Kidney (tissue), 13 donors: ENCODE measurements at regions not wholly inside any gene's neighbourhood (a gene's known extent, or its start where the extent isn't known, plus 50 kb on each side); places are given as distances from the start of the nearest gene placed in this dataset.

ENCODE experiments used
- DNase-seq, 5 donors: peaks; one replicate each; pipeline ENCODE4 v3.0.0-alpha.2; 2013 to 2020
- FAIRE-seq: peaks from 2 replicates; lab custom pipeline; 2012; peaks lifted over from hg19 to GRCh38; lab: Jason Lieb, UNC
- H3K27ac ChIP-seq, 2 donors: one replicate each; pipeline ENCODE4 v1.7.0; 2013; ENCODE audit warnings: low read depth in 2 of 2, low read length in 2 of 2, inconsistent platforms in 1 of 2
- H3K27me3 ChIP-seq: one replicate; pipeline ENCODE4 v1.7.1; 2013; ENCODE audit warnings: low read length, inconsistent platforms; ENCODE audit not compliant: control insufficient read depth, insufficient read depth
- H3K36me3 ChIP-seq, 3 donors: one replicate each; pipeline versions ENCODE4 v1.7.0 to v1.7.1; 2013; ENCODE audit warnings: low read length in 3 of 3, control low read depth in 1 of 3, inconsistent platforms in 1 of 3; ENCODE audit not compliant: insufficient read depth in 3 of 3, control insufficient read depth in 2 of 3
- H3K4me1 ChIP-seq, 3 donors: one replicate each; pipeline versions ENCODE4 v1.7.0 to v1.7.1; 2013; ENCODE audit warnings: low read length in 3 of 3, inconsistent platforms in 1 of 3, low read depth in 1 of 3; ENCODE audit not compliant: control insufficient read depth in 2 of 3, insufficient read depth in 2 of 3
- H3K4me3 ChIP-seq, 3 donors: one replicate each; pipeline versions ENCODE4 v1.7.0 to v1.8.1; 2013; ENCODE audit warnings: low read length in 3 of 3, control low read depth in 1 of 3, inconsistent platforms in 1 of 3
- H3K9ac ChIP-seq, 3 donors: one replicate each; pipeline versions ENCODE4 v1.7.0 to v1.7.1; 2013; ENCODE audit warnings: low read length in 3 of 3, control low read depth in 1 of 3, inconsistent platforms in 1 of 3
- H3K9me3 ChIP-seq, 3 donors: one replicate each; pipeline versions ENCODE4 v1.7.0 to v1.7.1; 2013; ENCODE audit warnings: low read length in 3 of 3, control low read depth in 1 of 3, inconsistent platforms in 1 of 3; ENCODE audit not compliant: control insufficient read depth in 2 of 3, insufficient read depth in 1 of 3
- intact Hi-C: fragments of 100-400 bp; cut with DNase I; formaldehyde crosslinking; loops from one replicate; pipeline ENCODE4 v1.11.1; 2022
- TF ChIP-seq, protein P1 (sequence below): IDR thresholded peaks from 3 replicates; pipeline ENCODE4 v1.5.1; 2012; ENCODE audit warnings: mild to moderate bottlenecking, moderate library complexity, borderline replicate concordance; ENCODE audit not compliant: insufficient read depth; ENCODE audit errors: extremely low read depth
- donor health status: control.
- donor health status: control.
- donor health status: control.
- donor health status: control.
- donor health status: control.
- donor health status: DM: yes; HTN: yes; CAD: no.
- donor health status: Normal renal cell carcinoma (clear cell type).

DNA sequence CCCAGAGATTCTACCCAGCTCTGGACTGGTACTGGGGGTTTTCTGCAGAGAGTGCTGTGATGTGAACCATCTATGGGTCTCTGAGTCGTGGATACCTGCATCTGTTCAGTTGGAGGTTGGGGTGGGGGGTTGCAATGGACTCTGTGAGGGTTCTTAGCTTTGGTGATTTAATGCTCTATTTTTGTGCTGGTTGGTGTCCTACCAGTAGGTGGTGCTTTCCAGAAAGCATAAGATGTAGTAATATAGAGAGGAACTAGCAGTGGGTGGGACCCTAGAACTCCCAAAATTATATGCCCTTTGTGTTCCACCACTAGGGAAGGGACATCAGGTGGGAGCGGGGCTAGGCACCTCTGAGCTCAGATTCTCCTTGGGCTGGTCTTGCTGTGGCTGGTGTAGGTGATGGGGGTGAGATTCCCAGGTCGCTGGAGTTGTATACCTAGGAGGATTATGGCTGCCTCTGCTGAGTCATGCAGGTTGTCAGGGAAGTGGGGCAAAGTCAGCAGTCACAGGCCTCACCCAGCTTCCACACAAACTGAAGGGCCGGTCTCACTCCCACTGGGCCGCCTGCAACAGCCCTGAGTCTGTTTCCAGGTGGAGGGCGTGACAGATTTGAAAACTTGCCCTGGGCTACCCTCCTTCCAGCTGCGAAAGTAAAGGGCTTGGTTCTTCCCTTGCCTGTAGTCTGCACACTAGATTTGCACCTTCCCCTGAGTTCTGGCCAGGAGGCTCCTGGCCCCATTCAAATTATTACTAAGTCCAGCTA is 573.0 kb upstream of the SLITRK1 start:
- TF ChIP-seq, protein P1, sequence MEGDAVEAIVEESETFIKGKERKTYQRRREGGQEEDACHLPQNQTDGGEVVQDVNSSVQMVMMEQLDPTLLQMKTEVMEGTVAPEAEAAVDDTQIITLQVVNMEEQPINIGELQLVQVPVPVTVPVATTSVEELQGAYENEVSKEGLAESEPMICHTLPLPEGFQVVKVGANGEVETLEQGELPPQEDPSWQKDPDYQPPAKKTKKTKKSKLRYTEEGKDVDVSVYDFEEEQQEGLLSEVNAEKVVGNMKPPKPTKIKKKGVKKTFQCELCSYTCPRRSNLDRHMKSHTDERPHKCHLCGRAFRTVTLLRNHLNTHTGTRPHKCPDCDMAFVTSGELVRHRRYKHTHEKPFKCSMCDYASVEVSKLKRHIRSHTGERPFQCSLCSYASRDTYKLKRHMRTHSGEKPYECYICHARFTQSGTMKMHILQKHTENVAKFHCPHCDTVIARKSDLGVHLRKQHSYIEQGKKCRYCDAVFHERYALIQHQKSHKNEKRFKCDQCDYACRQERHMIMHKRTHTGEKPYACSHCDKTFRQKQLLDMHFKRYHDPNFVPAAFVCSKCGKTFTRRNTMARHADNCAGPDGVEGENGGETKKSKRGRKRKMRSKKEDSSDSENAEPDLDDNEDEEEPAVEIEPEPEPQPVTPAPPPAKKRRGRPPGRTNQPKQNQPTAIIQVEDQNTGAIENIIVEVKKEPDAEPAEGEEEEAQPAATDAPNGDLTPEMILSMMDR: no peak
- H3K4me3 ChIP-seq: no peak overlapping the region
- no peak overlapping the region for H3K9ac ChIP-seq
- DNase-seq (no peak), FAIRE-seq (no peak)
- no peaks in the 10 kb centered on the region for H3K9me3 ChIP-seq
- H3K4me1 ChIP-seq: no peaks in the 10 kb centered on the region
- no peak overlapping the region for H3K27ac ChIP-seq
- H3K27me3 ChIP-seq: no peaks in the 10 kb centered on the region
- H3K36me3 ChIP-seq: no peaks in the 10 kb centered on the region
- intact Hi-C loops: no loop called here

DNA sequence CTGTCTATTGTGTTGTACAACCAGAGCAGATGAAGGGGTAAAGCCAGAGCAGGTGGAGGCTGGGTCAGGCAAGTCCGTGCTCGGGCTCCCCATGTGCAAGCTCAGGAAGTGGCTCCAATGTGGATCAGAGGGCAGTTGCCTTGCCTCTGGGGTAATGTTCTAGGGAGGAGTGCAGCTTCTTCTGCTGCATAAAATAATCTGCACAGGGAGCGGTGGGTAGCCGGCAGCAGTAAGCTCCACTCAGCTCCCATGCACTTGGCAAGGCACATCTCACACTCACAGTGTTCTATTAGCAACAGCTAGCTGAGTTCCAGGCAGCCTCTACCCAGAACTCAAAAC is 565.3 kb upstream of the SLITRK1 start:
- Histone ChIP-seq H3K4me3 (no peak overlapping the region), H3K9me3 (no peaks in the 10 kb centered on the region), H3K36me3 (no peaks in the 10 kb centered on the region), H3K9ac (no peak overlapping the region), H3K27me3 (no peaks in the 10 kb centered on the region), H3K4me1 (no peaks in the 10 kb centered on the region), H3K27ac (no peak overlapping the region)
- DNase-seq (no peak), FAIRE-seq (no peak)
- intact Hi-C loops: no loop called here
- TF ChIP-seq, protein P1: no peak

DNA sequence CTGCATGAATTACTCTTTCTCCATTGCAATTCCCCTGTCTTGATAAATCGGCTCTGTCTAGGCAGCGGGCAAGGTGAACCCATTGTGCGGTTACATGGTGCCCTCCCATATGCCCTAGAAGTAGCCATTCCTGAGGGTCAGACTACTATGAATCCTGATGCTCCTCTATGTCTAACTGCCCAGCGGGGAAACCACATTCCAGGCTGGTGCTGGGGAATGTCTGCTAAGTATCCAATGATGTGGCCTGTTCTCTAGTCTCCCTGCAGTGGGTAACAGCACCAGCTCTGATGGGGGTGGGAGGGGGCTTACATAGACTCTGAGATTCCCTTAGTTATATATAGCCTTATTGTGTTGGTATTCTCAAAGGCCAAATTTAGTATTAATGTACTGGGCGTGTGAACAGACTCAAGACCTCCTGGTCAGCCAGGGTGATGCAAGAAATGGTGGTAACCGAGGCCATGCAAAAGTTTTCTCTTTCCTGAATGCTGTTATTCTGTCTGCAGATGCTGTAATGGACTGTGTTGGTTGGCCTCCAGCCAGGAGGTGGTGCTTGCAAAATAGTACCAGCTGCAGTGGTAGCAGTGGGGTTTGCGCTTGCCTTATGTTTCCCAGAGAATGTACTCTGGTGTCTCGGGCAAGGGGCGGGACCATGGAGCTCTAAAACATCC is 564.8 kb upstream of the SLITRK1 start:
- TF ChIP-seq, protein P1: no peak
- FAIRE-seq: no peak
- intact Hi-C loops: no loop called here

More for the DNA sequence above, 564.8 kb upstream of the SLITRK1 start:
- Histone ChIP-seq H3K27ac (no peak overlapping the region), H3K4me3 (no peak overlapping the region), H3K4me1 (no peaks in the 10 kb centered on the region), H3K9me3 (no peaks in the 10 kb centered on the region), H3K9ac (no peak overlapping the region), H3K27me3 (no peaks in the 10 kb centered on the region), H3K36me3 (no peaks in the 10 kb centered on the region)
- no peak for DNase-seq
